BJ (cell line): ENCODE measurements at regions not wholly inside any gene's neighbourhood (a gene's known extent, or its start where the extent isn't known, plus 50 kb on each side); places are given as distances from the start of the nearest gene placed in this dataset.

Experiments used
- CTCF ChIA-PET: fragments of 350-600 bp; formaldehyde crosslinking; extraction: SDS; loops from one replicate; lab custom pipeline; 2021; ENCODE audit warnings: antibody characterized with exemption, inconsistent platforms; lab: Yijun Ruan, JAX
- POLR2A ChIA-PET: fragments of 300-600 bp; sonication (Branson Sonifier 250); formaldehyde crosslinking; extraction: SDS; loops from one replicate; lab custom pipeline; 2021; ENCODE audit warnings: antibody characterized with exemption; lab: Charles Lee
- DNase-seq: peaks from one replicate; pipeline ENCODE4 v3.0.0-alpha.2; 2011; ENCODE audit warnings: low read depth
- H3K27me3 ChIP-seq: 2 replicates; pipeline ENCODE4 v1.6.0; 2011; ENCODE audit warnings: low read length; ENCODE audit not compliant: control insufficient read depth, insufficient read depth
- H3K36me3 ChIP-seq: 2 replicates; pipeline ENCODE4 v1.5.1; 2011; ENCODE audit warnings: low read length; ENCODE audit not compliant: control insufficient read depth, insufficient read depth
- H3K4me3 ChIP-seq: 2 replicates; pipeline ENCODE4 v1.5.1; 2011; ENCODE audit warnings: low read depth, mild to moderate bottlenecking, control low read depth, low read length
- CTCF ChIP-seq: IDR thresholded peaks from 2 replicates; pipeline ENCODE4 v1.5.1; 2011; ENCODE audit warnings: low read depth, mild to moderate bottlenecking, control low read depth, inconsistent platforms, low read length, moderate library complexity; ENCODE audit not compliant: insufficient read depth

- POLR2A ChIA-PET, result no interaction called here
- Histone ChIP-seq H3K4me3 (no peak overlapping the region), H3K36me3 (no peaks in the 10 kb centered on the region), H3K27me3 (peaks cover 3% of the 10 kb centered on the region; the same call in 1 of the 2 replicates)
- no peak for TF ChIP-seq CTCF
- no peak for DNase-seq
- CTCF ChIA-PET, result no interaction called here
These were observed 129.0 kb upstream of the WWC1 start for GRCh38 chr5:168162464-168162863.

DNA sequence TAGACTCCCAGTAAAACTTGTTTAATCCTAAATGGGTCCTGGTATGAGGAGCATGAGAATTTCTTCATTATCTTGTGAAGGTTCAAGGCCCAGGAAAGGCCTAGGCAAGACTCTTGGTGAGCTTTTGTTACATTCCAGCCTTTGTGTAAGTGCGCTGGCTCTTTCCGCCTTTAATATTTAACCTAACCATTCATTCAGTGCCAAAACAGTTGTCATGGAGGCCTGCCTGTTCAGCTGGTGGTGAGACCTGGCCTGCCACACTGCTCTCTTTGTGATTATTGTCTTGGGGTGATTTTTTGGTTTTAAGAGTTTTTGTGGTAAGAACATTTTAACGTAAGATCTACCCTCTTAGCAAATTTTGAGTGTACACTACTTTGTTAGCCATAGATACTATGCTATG is 127.5 kb upstream of the WWC1 start:
- Histone ChIP-seq H3K36me3 (no peaks in the 10 kb centered on the region), H3K4me3 (no peak overlapping the region), H3K27me3 (peaks cover 3% of the 10 kb centered on the region; the same call in 1 of the 2 replicates)
- ChIA-PET POLR2A (no interaction called here), CTCF (no interaction called here)
- no peak for TF ChIP-seq CTCF
- DNase-seq, result no peak

DNA sequence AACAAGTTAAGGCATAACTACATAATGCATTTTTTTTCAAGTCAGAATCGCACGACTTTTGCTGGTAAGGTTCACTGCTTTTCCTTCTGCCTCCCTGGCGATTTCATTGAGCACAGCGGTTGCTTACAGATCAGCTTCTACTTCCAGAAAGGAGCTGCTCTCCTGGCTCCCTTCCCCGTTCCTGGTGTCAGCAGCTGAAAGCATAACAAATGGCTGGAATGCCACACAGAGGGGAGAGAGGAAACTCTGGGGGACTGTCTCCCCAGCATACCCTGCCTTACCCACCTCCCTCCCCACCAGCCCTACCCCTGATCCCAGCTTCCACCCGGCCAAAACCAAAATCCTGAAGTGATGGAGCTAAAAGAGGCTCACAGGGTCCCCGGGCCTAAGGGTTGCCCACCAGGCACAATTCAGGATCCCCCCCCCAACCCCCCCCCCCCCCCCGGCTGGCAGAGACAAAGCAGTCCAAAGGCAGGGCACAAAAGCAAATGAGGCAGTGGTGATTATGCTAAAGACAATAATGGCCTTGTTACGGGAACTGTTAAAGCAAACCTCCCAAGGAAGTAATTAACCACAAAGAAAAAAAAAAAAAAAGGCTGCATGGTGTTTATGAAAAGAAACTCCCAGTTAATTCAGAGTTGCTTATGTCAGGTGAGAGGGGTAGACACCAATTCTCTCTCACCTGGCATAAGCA is 126.1 kb upstream of the WWC1 start:
- Histone ChIP-seq H3K4me3 (no peak overlapping the region), H3K36me3 (no peaks in the 10 kb centered on the region), H3K27me3 (peaks cover 3% of the 10 kb centered on the region; the same call in 1 of the 2 replicates)
- DNase-seq, result no peak
- ChIA-PET CTCF (no interaction called here), POLR2A (no interaction called here)
- TF ChIP-seq CTCF, result no peak

DNA sequence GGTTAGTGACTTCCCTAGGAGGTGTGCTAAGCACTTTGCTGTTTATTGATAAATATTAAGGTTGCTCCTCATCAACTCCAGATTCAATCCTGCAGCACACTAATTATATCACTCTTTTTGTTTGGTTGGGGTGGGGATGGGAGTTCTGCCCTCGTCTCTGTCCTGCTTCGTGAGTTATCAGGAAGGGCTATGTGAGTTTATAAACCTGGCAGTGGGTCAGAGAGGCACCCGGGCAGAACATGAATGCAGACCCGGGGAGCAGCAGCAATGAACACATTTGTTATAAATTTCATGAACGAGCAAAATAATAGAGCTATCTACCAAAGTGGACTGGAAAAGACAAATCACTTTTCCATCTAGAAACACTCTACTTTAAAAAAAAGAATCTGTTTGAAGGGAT is 125.5 kb upstream of the WWC1 start:
- ChIA-PET CTCF (no interaction called here), POLR2A (no interaction called here)
- Histone ChIP-seq H3K4me3 (no peak overlapping the region), H3K27me3 (peaks cover 8% of the 10 kb centered on the region), H3K36me3 (no peaks in the 10 kb centered on the region)
- DNase-seq, result no peak
- no peak for TF ChIP-seq CTCF

GRCh38 chr5:168167338-168167737 is 124.1 kb upstream of the WWC1 start:
- DNase-seq, result no peak
- POLR2A ChIA-PET, result no interaction called here
- TF ChIP-seq CTCF, result no peak
- CTCF ChIA-PET, result no interaction called here
- no peaks in the 10 kb centered on the region for H3K36me3 ChIP-seq
- H3K27me3 ChIP-seq, result peaks cover 6% of the 10 kb centered on the region
- no peak overlapping the region for H3K4me3 ChIP-seq
